OCI-LY7 (cell line): ENCODE measurements at regions not wholly inside any gene's neighbourhood (a gene's known extent, or its start where the extent isn't known, plus 50 kb on each side); places are given as distances from the start of the nearest gene placed in this dataset.

Experiments used
- BruUV-seq: library from RNA; stranded (reverse); fragments of 400-500 nt; replicated peaks from 2 replicates; lab custom pipeline; 2021; lab: Mats Ljungman, UMichigan
- CTCF ChIA-PET: fragments of 300-600 bp; sonication (Branson Sonifier 250); formaldehyde crosslinking; loops from one replicate; lab custom pipeline; 2022; ENCODE audit warnings: antibody characterized with exemption; ENCODE audit not compliant: unreplicated experiment; lab: Charles Lee
- POLR2A ChIA-PET: fragments of 300-600 bp; sonication (Branson Sonifier 250); formaldehyde crosslinking; loops from one replicate; lab custom pipeline; 2022; ENCODE audit warnings: antibody characterized with exemption; lab: Charles Lee
- DNase-seq: peaks from one replicate; pipeline ENCODE4 v3.0.0-alpha.2; 2015; ENCODE audit warnings: low spot score
- H2AFZ ChIP-seq: fragments of 200-600 bp; sonication (generic), shearing (Covaris generic); 2 replicates; pipeline ENCODE4 v1.6.1; 2014; ENCODE audit warnings: mild to moderate bottlenecking, antibody characterized with exemption, low read length, moderate library complexity
- H3K27ac ChIP-seq: fragments of 200-600 bp; sonication (generic); 2 replicates; pipeline ENCODE4 v1.5.1; 2014; ENCODE audit warnings: mixed run types, low read depth, mild to moderate bottlenecking, moderate library complexity, low read length, inconsistent platforms; ENCODE audit not compliant: poor library complexity, severe bottlenecking
- H3K36me3 ChIP-seq: fragments of 200-600 bp; sonication (generic); 2 replicates; pipeline ENCODE4 v1.6.1; 2014; ENCODE audit warnings: mild to moderate bottlenecking, antibody characterized with exemption, low read length, moderate library complexity, mixed read lengths; ENCODE audit not compliant: insufficient read depth
- H3K4me1 ChIP-seq: fragments of 200-600 bp; sonication (generic); 2 replicates; pipeline ENCODE4 v1.5.1; 2014; ENCODE audit warnings: mild to moderate bottlenecking, low read length; ENCODE audit not compliant: insufficient read depth, poor library complexity, severe bottlenecking
- H3K4me2 ChIP-seq: fragments of 200-600 bp; sonication (generic); 2 replicates; pipeline ENCODE4 v1.6.1; 2014; ENCODE audit warnings: mild to moderate bottlenecking, low read length
- H3K4me3 ChIP-seq: fragments of 200-600 bp; sonication (generic); 2 replicates; pipeline ENCODE4 v1.5.1; 2014; ENCODE audit warnings: mild to moderate bottlenecking, low read depth, low read length; ENCODE audit not compliant: poor library complexity, severe bottlenecking
- H3K79me2 ChIP-seq: fragments of 200-600 bp; sonication (generic); 2 replicates; pipeline ENCODE4 v1.6.1; 2016; ENCODE audit warnings: low read depth, mild to moderate bottlenecking, low read length, moderate library complexity, mixed read lengths; ENCODE audit not compliant: insufficient read depth
- H3K9me2 ChIP-seq: fragments of 200-600 bp; sonication (generic); 2 replicates; pipeline ENCODE4 v1.6.1; 2016; ENCODE audit warnings: mild to moderate bottlenecking, low read length, mixed read lengths; ENCODE audit not compliant: insufficient read depth
- H3K9me3 ChIP-seq: fragments of 200-600 bp; sonication (generic); 2 replicates; pipeline ENCODE4 v1.6.1; 2014; ENCODE audit warnings: mild to moderate bottlenecking, mixed run types, low read length, mixed read lengths
- H4K20me1 ChIP-seq: fragments of 200-600 bp; sonication (generic); 2 replicates; pipeline ENCODE4 v1.6.1; 2014; ENCODE audit warnings: mild to moderate bottlenecking, antibody characterized with exemption, low read length, moderate library complexity, mixed read lengths; ENCODE audit not compliant: insufficient read depth
- CTCF ChIP-seq: fragments of 200-600 bp; sonication (generic); conservative IDR thresholded peaks from 2 replicates; pipeline ENCODE4 v1.5.1; 2014; ENCODE audit warnings: mild to moderate bottlenecking, antibody characterized with exemption, low read length, moderate library complexity, mixed read lengths
- EZH2phosphoT487 ChIP-seq: fragments of 200-600 bp; sonication (generic); IDR thresholded peaks from 2 replicates; pipeline ENCODE4 v1.6.1; 2018; ENCODE audit warnings: low read depth, borderline replicate concordance, mild to moderate bottlenecking, mixed run types, antibody characterized with exemption, low read length, moderate library complexity, mixed read lengths
- intact Hi-C: fragments of 100-400 bp; cut with micrococcal nuclease; formaldehyde crosslinking; loops from one replicate; pipeline ENCODE4 v1.10.0; 2022; ENCODE audit not compliant: unreplicated experiment

GRCh38 chr13:66218583-66218982 is 1011.6 kb downstream of the PCDH9 start:
- H3K36me3 ChIP-seq, result no peaks in the 10 kb centered on the region
- H3K79me2 ChIP-seq, result no peaks in the 10 kb centered on the region
- H3K9me2 ChIP-seq, result no peaks in the 10 kb centered on the region
- TF ChIP-seq CTCF, result no peak
- no peak for TF ChIP-seq EZH2phosphoT487
- intact Hi-C loops, result no loop called here
- H3K9me3 ChIP-seq, result no peaks in the 10 kb centered on the region
- H3K4me1 ChIP-seq, result peaks cover 15% of the 10 kb centered on the region
- no peak overlapping the region for H3K4me2 ChIP-seq
- no peak overlapping the region for H3K4me3 ChIP-seq
- no peak overlapping the region for H2AFZ ChIP-seq
- no peak for DNase-seq
- POLR2A ChIA-PET, result interaction anchor here (1.2 kb wide), 1 partner anchor 134 kb away, joined by 4 read pairs; no protein-coding TSS in a partner anchor
- BruUV-seq, result no TSS peak
- no peak overlapping the region for H3K27ac ChIP-seq
- CTCF ChIA-PET, result no interaction called here
- H4K20me1 ChIP-seq, result no peaks in the 10 kb centered on the region

GRCh38 chr13:66216728-66217127 is 1013.4 kb downstream of the PCDH9 start:
- no peak overlapping the region for H2AFZ ChIP-seq

More at GRCh38 chr13:66216728-66217127, 1013.4 kb downstream of the PCDH9 start:
- H3K9me2 ChIP-seq, result no peaks in the 10 kb centered on the region
- intact Hi-C loops, result no loop called here
- H3K79me2 ChIP-seq, result no peaks in the 10 kb centered on the region
- no peaks in the 10 kb centered on the region for H3K36me3 ChIP-seq
- ChIA-PET POLR2A (interaction anchor here (0.6 to 1.7 kb wide), 3 partner anchors 21 to 183 kb away, joined by 3 to 5 read pairs (median 4); no protein-coding TSS in a partner anchor), CTCF (no interaction called here)
- H3K9me3 ChIP-seq, result no peaks in the 10 kb centered on the region
- H3K4me1 ChIP-seq, result no peaks in the 10 kb centered on the region
- H3K4me3 ChIP-seq, result no peak overlapping the region
- no TSS peak for BruUV-seq
- no peak overlapping the region for H3K4me2 ChIP-seq
- H3K27ac ChIP-seq, result no peak overlapping the region
- H4K20me1 ChIP-seq, result no peaks in the 10 kb centered on the region
- TF ChIP-seq CTCF (no peak), EZH2phosphoT487 (no peak)
- DNase-seq, result no peak
